KMS-11 (cell line): ENCODE measurements at regions not wholly inside any gene's neighbourhood (a gene's known extent, or its start where the extent isn't known, plus 50 kb on each side); places are given as distances from the start of the nearest gene placed in this dataset.
A peak's percentile ranks its signal among the peaks of the same experiment; 100 is the strongest.
"Not testable (repeated sequence)": the region's sequence is repeated elsewhere in the genome, so short reads cannot be mapped to it uniquely, and the experiment has no call there.

Experiments used
- H2AFZ ChIP-seq: fragments of 200-600 bp; sonication (generic); 2 replicates; pipeline ENCODE4 v1.6.1; 2016; ENCODE audit warnings: antibody characterized with exemption, mixed run types, low read depth
- H3K27ac ChIP-seq: fragments of 200-600 bp; sonication (generic); 2 replicates; pipeline ENCODE4 v1.6.1; 2016; ENCODE audit warnings: mild to moderate bottlenecking, mixed run types
- H3K27me3 ChIP-seq: fragments of 200-600 bp; sonication (generic); 2 replicates; pipeline ENCODE4 v1.6.1; 2017; ENCODE audit warnings: mild to moderate bottlenecking, low read depth, mixed run types, moderate library complexity; ENCODE audit not compliant: insufficient read depth
- H3K36me3 ChIP-seq: fragments of 200-600 bp; sonication (generic); 2 replicates; pipeline ENCODE4 v1.6.1; 2017; ENCODE audit warnings: mild to moderate bottlenecking, mixed run types; ENCODE audit not compliant: insufficient read depth
- H3K4me1 ChIP-seq: fragments of 200-600 bp; sonication (generic); 2 replicates; pipeline ENCODE4 v1.6.1; 2016; ENCODE audit warnings: mild to moderate bottlenecking, low read depth, mixed run types; ENCODE audit not compliant: poor library complexity, severe bottlenecking
- H3K4me2 ChIP-seq: fragments of 200-600 bp; sonication (generic); 2 replicates; pipeline ENCODE4 v1.7.0; 2016; ENCODE audit warnings: mild to moderate bottlenecking, mixed run types
- H3K4me3 ChIP-seq: fragments of 200-600 bp; sonication (generic); IDR thresholded peaks from 2 replicates; pipeline ENCODE4 v1.6.1; 2017; ENCODE audit warnings: low read depth, low read length, mixed read lengths; ENCODE audit not compliant: insufficient read depth
- H3K79me2 ChIP-seq: fragments of 200-600 bp; sonication (generic); 2 replicates; pipeline ENCODE4 v1.6.1; 2016; ENCODE audit warnings: low read depth, mixed run types; ENCODE audit not compliant: insufficient read depth
- H3K9ac ChIP-seq: fragments of 200-600 bp; sonication (generic); 2 replicates; pipeline ENCODE4 v1.6.1; 2016; ENCODE audit warnings: mild to moderate bottlenecking, mixed run types
- H4K20me1 ChIP-seq: fragments of 200-600 bp; sonication (generic); 2 replicates; pipeline ENCODE4 v1.6.1; 2016; ENCODE audit warnings: mild to moderate bottlenecking, mixed run types; ENCODE audit not compliant: insufficient read depth
- TF ChIP-seq, protein P1 (sequence below): fragments of 200-600 bp; sonication (generic); conservative IDR thresholded peaks from 2 replicates; pipeline ENCODE4 v1.6.1; 2017; ENCODE audit warnings: low read depth, mild to moderate bottlenecking, antibody characterized with exemption, low read length, moderate library complexity, mixed read lengths

GRCh38 chr7:118429141-118429540 lies 204.6 kb downstream of the ANKRD7 start:
- H3K4me1 ChIP-seq, result no peaks in the 10 kb centered on the region
- H3K9ac ChIP-seq, result no peak overlapping the region
- H2AFZ ChIP-seq, result no peak overlapping the region
- no peaks in the 10 kb centered on the region for H3K36me3 ChIP-seq
- H3K79me2 ChIP-seq, result no peaks in the 10 kb centered on the region
- no peaks in the 10 kb centered on the region for H3K27me3 ChIP-seq
- no peak overlapping the region for H3K4me3 ChIP-seq
- no peak overlapping the region for H3K27ac ChIP-seq
- no peak overlapping the region for H3K4me2 ChIP-seq
- TF ChIP-seq, protein P1, sequence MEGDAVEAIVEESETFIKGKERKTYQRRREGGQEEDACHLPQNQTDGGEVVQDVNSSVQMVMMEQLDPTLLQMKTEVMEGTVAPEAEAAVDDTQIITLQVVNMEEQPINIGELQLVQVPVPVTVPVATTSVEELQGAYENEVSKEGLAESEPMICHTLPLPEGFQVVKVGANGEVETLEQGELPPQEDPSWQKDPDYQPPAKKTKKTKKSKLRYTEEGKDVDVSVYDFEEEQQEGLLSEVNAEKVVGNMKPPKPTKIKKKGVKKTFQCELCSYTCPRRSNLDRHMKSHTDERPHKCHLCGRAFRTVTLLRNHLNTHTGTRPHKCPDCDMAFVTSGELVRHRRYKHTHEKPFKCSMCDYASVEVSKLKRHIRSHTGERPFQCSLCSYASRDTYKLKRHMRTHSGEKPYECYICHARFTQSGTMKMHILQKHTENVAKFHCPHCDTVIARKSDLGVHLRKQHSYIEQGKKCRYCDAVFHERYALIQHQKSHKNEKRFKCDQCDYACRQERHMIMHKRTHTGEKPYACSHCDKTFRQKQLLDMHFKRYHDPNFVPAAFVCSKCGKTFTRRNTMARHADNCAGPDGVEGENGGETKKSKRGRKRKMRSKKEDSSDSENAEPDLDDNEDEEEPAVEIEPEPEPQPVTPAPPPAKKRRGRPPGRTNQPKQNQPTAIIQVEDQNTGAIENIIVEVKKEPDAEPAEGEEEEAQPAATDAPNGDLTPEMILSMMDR, result no peak
- H4K20me1 ChIP-seq, result no peaks in the 10 kb centered on the region

DNA sequence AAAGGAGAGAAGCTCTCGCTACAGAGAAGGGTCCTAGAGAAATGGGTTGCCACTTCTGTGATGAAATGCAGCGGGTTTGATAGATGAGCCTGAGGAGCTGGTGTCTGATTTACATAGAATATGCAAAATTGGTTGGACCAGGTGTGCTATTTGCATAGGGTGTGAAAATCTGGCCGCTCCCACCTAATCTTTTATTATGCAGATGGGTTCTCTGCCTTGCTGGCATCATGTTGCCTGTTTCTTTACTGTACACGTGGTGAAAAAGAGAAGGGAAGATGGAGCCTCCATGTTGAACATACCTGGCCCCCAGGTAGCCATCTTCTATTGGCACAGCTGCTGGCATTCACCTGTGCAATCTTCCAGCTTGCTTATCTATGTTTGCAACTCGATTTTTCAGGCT lies 212.2 kb downstream of the ANKRD7 start:
- Histone ChIP-seq H4K20me1 (no peaks in the 10 kb centered on the region), H2AFZ (no peak overlapping the region), H3K4me1 (no peaks in the 10 kb centered on the region), H3K27ac (no peak overlapping the region), H3K4me3 (no peak overlapping the region), H3K27me3 (no peaks in the 10 kb centered on the region), H3K4me2 (no peak overlapping the region), H3K79me2 (no peaks in the 10 kb centered on the region), H3K36me3 (no peaks in the 10 kb centered on the region), H3K9ac (no peak overlapping the region)
- TF ChIP-seq, protein P1, result no peak

DNA sequence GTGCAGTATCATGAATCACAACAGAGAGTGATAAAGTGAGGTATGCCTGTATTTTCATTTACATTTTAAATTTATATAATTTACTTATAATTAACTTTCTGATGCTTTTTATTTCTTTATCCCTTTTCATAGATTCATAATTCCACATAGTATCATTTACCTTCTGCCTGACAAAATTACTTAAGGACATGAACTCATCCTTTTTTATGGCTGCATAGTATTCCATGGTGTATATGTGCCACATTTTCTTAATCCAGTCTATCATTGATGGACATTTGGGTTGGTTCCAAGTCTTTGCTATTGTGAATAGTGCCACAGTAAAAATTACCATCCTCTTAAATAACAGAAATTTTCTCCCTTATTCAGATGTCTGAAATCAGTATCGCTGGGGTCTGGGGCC lies 224.5 kb downstream of the ANKRD7 start:
- not testable (repeated sequence) for H2AFZ ChIP-seq, H4K20me1 ChIP-seq, H3K4me3 ChIP-seq

GRCh38 chr7:118449797-118450567 lies 225.5 kb downstream of the ANKRD7 start:
- TF ChIP-seq, protein P1, result no peak
- H2AFZ ChIP-seq, result peak overlapping the region; percentile 3; the same call in 1 of the 2 replicates

More for the DNA sequence above, 224.5 kb downstream of the ANKRD7 start:
- H3K36me3 ChIP-seq, H3K9ac ChIP-seq, H3K27me3 ChIP-seq, H3K4me1 ChIP-seq, H3K79me2 ChIP-seq, H3K27ac ChIP-seq, H3K4me2 ChIP-seq: not testable (repeated sequence)

DNA sequence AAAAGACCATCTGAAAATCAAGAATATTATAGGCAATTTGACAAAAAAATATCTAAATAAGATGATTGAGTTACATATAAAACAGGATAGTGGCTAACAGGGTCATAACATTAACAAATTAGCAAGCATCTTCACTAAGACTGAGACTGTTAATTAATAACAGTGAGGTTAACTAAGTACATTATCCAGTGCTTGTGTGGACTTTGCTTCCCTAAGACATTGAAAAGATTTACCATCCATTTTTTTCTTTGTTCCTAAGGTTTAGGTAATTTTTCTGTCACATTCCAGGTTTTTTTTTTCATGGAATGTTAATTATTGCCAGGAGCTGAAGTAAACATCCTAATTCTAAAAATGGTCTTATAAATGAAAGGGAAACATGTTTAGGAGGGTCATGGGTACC lies 227.6 kb downstream of the ANKRD7 start:
- Histone ChIP-seq H3K27me3 (no peaks in the 10 kb centered on the region), H3K36me3 (no peaks in the 10 kb centered on the region), H3K27ac (no peak overlapping the region), H3K9ac (no peak overlapping the region), H2AFZ (no peak overlapping the region), H4K20me1 (no peaks in the 10 kb centered on the region), H3K4me1 (peaks cover 7% of the 10 kb centered on the region), H3K4me3 (no peak overlapping the region), H3K79me2 (no peaks in the 10 kb centered on the region), H3K4me2 (no peak overlapping the region)
- TF ChIP-seq, protein P1, result no peak

More at GRCh38 chr7:118449797-118450567, 225.5 kb downstream of the ANKRD7 start:
- Histone ChIP-seq H3K27me3 (no peaks in the 10 kb centered on the region), H3K27ac (no peak overlapping the region), H4K20me1 (no peaks in the 10 kb centered on the region), H3K4me3 (no peak overlapping the region), H3K4me1 (peaks cover 7% of the 10 kb centered on the region), H3K36me3 (no peaks in the 10 kb centered on the region), H3K4me2 (peak overlapping the region; percentile 7; the same call in 1 of the 2 replicates), H3K9ac (no peak overlapping the region), H3K79me2 (no peaks in the 10 kb centered on the region)
